Liver (tissue), 3 donors: ENCODE measurements at regions not wholly inside any gene's neighbourhood (a gene's known extent, or its start where the extent isn't known, plus 50 kb on each side); places are given as distances from the start of the nearest gene placed in this dataset.

ENCODE experiments used
- ATF3 ChIP-seq: IDR thresholded peaks from 2 replicates; pipeline ENCODE4 v1.6.1; 2016; ENCODE audit warnings: antibody characterized with exemption
- CTCF ChIP-seq: fragments of 150-350 bp; IDR thresholded peaks from 2 replicates; pipeline ENCODE4 v1.5.1; 2017; ENCODE audit warnings: improper control_type of control experiment, low read depth, low read length; ENCODE audit not compliant: missing input control
- EGR1 ChIP-seq, 2 donors: IDR thresholded peaks; 2 replicates each; pipeline ENCODE4 v1.6.1; 2016 to 2018; ENCODE audit warnings: antibody characterized with exemption in 2 of 2, low read depth in 2 of 2
- MAX ChIP-seq: IDR thresholded peaks from 2 replicates; pipeline ENCODE4 v1.6.1; 2016; ENCODE audit warnings: antibody characterized with exemption
- RAD21 ChIP-seq, 2 donors: IDR thresholded peaks; 2 replicates each; pipeline ENCODE4 v1.6.1; 2016; ENCODE audit warnings: antibody characterized with exemption in 2 of 2, mild to moderate bottlenecking in 2 of 2
- REST ChIP-seq: IDR thresholded peaks from 2 replicates; pipeline ENCODE4 v1.6.1; 2016; ENCODE audit warnings: antibody characterized with exemption, mild to moderate bottlenecking
- SP1 ChIP-seq: IDR thresholded peaks from 2 replicates; pipeline ENCODE4 v1.6.1; 2018; ENCODE audit warnings: antibody characterized with exemption, mild to moderate bottlenecking
- ZBTB33 ChIP-seq: IDR thresholded peaks from 2 replicates; pipeline ENCODE4 v1.6.1; 2016; ENCODE audit warnings: antibody characterized with exemption
- donor health status: healthy.
- donor health status: healthy.

- TF ChIP-seq CTCF (no peak), RAD21 (IDR thresholded peaks at IDR 0.05) (no peak), ZBTB33 (no peak), EGR1 (IDR thresholded peaks at IDR 0.05; ENCODE audit: low read depth in 2 of 2) (no peak), REST (no peak), ATF3 (no peak), MAX (no peak), SP1 (no peak)
These were observed 81.5 kb upstream of the RASGRF1 start for GRCh38 chr15:79172032-79172481.
